ENCODE measurements at regions not wholly inside any gene's neighbourhood (a gene's known extent, or its start where the extent isn't known, plus 50 kb on each side); places are given as distances from the start of the nearest gene placed in this dataset.

GRCh38 chr6:133697185-133697584, 191.7 kb upstream of the TCF21 start:
- H4K20me1 ChIP-seq (replicated peaks; ENCODE audit: control insufficient read depth, extremely low read depth, insufficient read depth, low read length) = no peaks in the 10 kb centered on the region
- no peaks in the 10 kb centered on the region for H3K4me1 ChIP-seq (ENCODE audit: control insufficient read depth, extremely low read depth, insufficient read depth, low read length)
- ChIA-PET POLR2A (no interaction called here), CTCF (interaction anchor here (1.1 kb wide), 1 partner anchor 11 kb away, joined by 3 read pairs; no protein-coding TSS in a partner anchor)
- dilution Hi-C loops (cut with MboI; ENCODE audit: extremely low pct_ligation_motif_present, low sequenced_read_pairs) (no loop called here), intact Hi-C loops (cut with micrococcal nuclease) (loop anchor here (2.0 kb wide), 1 partner anchor 34 kb away; no protein-coding TSS in a partner anchor)
- no peaks in the 10 kb centered on the region for H3K9me3 ChIP-seq (replicated peaks; ENCODE audit: control insufficient read depth, insufficient read depth, low read length)
- H3K27me3 ChIP-seq (ENCODE audit: control insufficient read depth in 2 of 2, insufficient read depth in 2 of 2, low read length in 2 of 2) = no peaks in the 10 kb centered on the region
- no TSS peak for BruUV-seq (replicated peaks)
- H2AFZ ChIP-seq (ENCODE audit: low read depth, low read length) = no peak overlapping the region
- no peak overlapping the region for H3K9ac ChIP-seq (replicated peaks; ENCODE audit: extremely low read depth, insufficient read depth, low read length)
- H3K36me3 ChIP-seq (ENCODE audit: control insufficient read depth in 2 of 2, extremely low read depth in 1 of 2, insufficient read depth in 2 of 2, low read length in 2 of 2) = no peaks in the 10 kb centered on the region
- FAIRE-seq (no peak), DNase-seq (ENCODE audit: low read depth, low spot score) (no peak)
- no peaks in the 10 kb centered on the region for H3K9me1 ChIP-seq (replicated peaks; ENCODE audit: control insufficient read depth, extremely low read depth, insufficient read depth, low read length)
- H3K4me2 ChIP-seq (ENCODE audit: insufficient read depth, low read length) = no peak overlapping the region
- no peak for TF ChIP-seq MAX (IDR thresholded peaks at IDR 0.05; ENCODE audit: insufficient read depth, insufficient read length)
- no peak for TF ChIP-seq POLR2A (IDR thresholded peaks at IDR 0.05; ENCODE audit: low read depth, low read length)
- TF ChIP-seq JUN (IDR thresholded peaks at IDR 0.05; ENCODE audit: borderline replicate concordance, insufficient read depth, insufficient read length, low read depth) = no peak
- TF ChIP-seq CTCF (IDR thresholded peaks at IDR 0.05; ENCODE audit: extremely low read depth in 1 of 2, insufficient read depth in 1 of 2, low read depth in 1 of 2, low read length in 2 of 2) = no peak
- TF ChIP-seq FOS (IDR thresholded peaks at IDR 0.05; ENCODE audit: borderline replicate concordance, insufficient read depth, low read length) = no peak
- TF ChIP-seq POLR2AphosphoS5 (IDR thresholded peaks at IDR 0.05; ENCODE audit: insufficient read depth, low read depth, low read length) = no peak
- no peak for TF ChIP-seq GATA2 (IDR thresholded peaks at IDR 0.05; ENCODE audit: insufficient read depth, insufficient read length, low read depth, low read length)
- TF ChIP-seq MYC (IDR thresholded peaks at IDR 0.05; ENCODE audit: low read depth, low read length) = no peak
- TF ChIP-seq EZH2 (IDR thresholded peaks at IDR 0.05; ENCODE audit: borderline replicate concordance, low read depth, low read length, severe bottlenecking) = no peak
- H3K4me3 ChIP-seq (replicated peaks in 1 of 3; ENCODE audit: insufficient read depth in 1 of 3, low read depth in 1 of 3, low read length in 3 of 3) = no peak overlapping the region
- H3K27ac ChIP-seq (ENCODE audit: insufficient read depth, low read depth, low read length) = no peak overlapping the region
- no peaks in the 10 kb centered on the region for H3K79me2 ChIP-seq (ENCODE audit: control insufficient read depth, insufficient read depth, low read length)
